SK-N-MC (cell line): ENCODE measurements at regions not wholly inside any gene's neighbourhood (a gene's known extent, or its start where the extent isn't known, plus 50 kb on each side); places are given as distances from the start of the nearest gene placed in this dataset.
A peak's percentile ranks its signal among the peaks of the same experiment; 100 is the strongest.

ENCODE experiments used
- DNase-seq: peaks from one replicate; pipeline ENCODE4 v3.0.0-alpha.2; 2011; ENCODE audit warnings: low read depth, low spot score
- H3K27ac ChIP-seq: fragments of 200-600 bp; sonication (generic); 2 replicates; pipeline ENCODE4 v1.5.1; 2016; ENCODE audit warnings: mixed run types
- H3K36me3 ChIP-seq: fragments of 200-600 bp; sonication (generic); 2 replicates; pipeline ENCODE4 v1.6.1; 2017; ENCODE audit warnings: antibody characterized with exemption, low read length, mixed read lengths; ENCODE audit not compliant: insufficient read depth
- H3K4me3 ChIP-seq: fragments of 200-600 bp; sonication (generic); 2 replicates; pipeline ENCODE4 v1.5.1; 2016
- H3K9ac ChIP-seq: fragments of 200-600 bp; sonication (generic); 2 replicates; pipeline ENCODE4 v1.8.0; 2017; ENCODE audit warnings: mixed run types, mixed read lengths; ENCODE audit not compliant: insufficient read length
- H3K9me3 ChIP-seq: fragments of 200-600 bp; sonication (generic); 2 replicates; pipeline ENCODE4 v1.6.1; 2017; ENCODE audit warnings: low read depth, mild to moderate bottlenecking, antibody characterized with exemption, low read length, moderate library complexity, mixed read lengths
- EZH2 ChIP-seq: fragments of 200-600 bp; sonication (generic); IDR thresholded peaks from one replicate; pipeline ENCODE4 v1.6.1; 2017; ENCODE audit warnings: antibody characterized with exemption
- FOXP2 ChIP-seq: optimal IDR thresholded peaks from 2 replicates; pipeline ENCODE3; 2011; ENCODE audit warnings: mild to moderate bottlenecking, moderate library complexity; ENCODE audit not compliant: insufficient read depth; ENCODE audit errors: extremely low read length, control extremely low read depth
- POLR2AphosphoS5 ChIP-seq: IDR thresholded peaks from 2 replicates; pipeline ENCODE4 v1.6.1; 2012; ENCODE audit warnings: mild to moderate bottlenecking, low read depth, low read length, borderline replicate concordance

DNA sequence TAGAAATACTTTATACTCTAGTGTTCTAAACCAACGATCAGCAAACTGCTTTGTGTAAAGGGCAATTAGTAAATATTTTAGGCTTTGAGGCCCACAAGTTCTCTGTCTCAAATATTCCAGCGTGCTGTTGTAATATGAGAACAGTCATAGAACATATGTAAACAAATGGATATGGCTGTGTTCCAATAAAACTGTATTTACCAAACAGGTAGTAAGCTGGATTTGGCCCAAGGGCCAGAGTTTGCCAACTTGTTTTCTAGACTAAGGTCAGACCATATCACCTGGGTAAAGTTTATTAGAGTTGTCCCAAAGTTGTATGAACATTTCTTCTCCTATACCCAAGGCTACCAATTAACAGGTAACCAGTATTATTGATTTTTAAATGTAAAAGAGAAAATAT, 303.2 kb upstream of the MC4R start:
- Histone ChIP-seq H3K9ac (no peak overlapping the region), H3K27ac (no peak overlapping the region), H3K4me3 (no peak overlapping the region), H3K9me3 (no peaks in the 10 kb centered on the region), H3K36me3 (no peaks in the 10 kb centered on the region)
- DNase-seq, result no peak
- TF ChIP-seq EZH2 (no peak), FOXP2 (no peak), POLR2AphosphoS5 (no peak)

DNA sequence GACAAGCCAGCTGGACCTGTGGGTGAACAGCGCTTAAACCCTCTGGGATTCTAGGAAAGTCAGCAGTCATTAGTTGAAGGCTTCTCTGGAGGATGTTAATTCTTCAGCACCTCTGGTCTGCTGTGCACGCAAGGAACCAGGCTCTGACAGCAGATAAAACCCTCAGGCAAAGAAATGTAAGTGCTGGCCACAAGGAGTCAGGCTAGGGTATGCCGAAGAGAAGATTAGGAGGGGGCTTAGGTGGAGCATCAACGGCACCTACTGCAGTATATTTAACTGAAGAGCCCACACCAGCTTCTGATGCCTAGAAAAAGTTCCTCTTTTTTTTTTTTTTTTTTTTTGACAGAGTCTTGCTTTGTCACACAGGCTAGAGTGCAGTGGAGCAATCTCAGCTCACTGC, 304.2 kb upstream of the MC4R start:
- no peak overlapping the region for H3K4me3 ChIP-seq
- no peak overlapping the region for H3K9ac ChIP-seq
- H3K9me3 ChIP-seq, result no peaks in the 10 kb centered on the region
- no peak overlapping the region for H3K27ac ChIP-seq
- TF ChIP-seq POLR2AphosphoS5 (no peak), FOXP2 (no peak)
- no peaks in the 10 kb centered on the region for H3K36me3 ChIP-seq
- DNase-seq, result no peak

DNA sequence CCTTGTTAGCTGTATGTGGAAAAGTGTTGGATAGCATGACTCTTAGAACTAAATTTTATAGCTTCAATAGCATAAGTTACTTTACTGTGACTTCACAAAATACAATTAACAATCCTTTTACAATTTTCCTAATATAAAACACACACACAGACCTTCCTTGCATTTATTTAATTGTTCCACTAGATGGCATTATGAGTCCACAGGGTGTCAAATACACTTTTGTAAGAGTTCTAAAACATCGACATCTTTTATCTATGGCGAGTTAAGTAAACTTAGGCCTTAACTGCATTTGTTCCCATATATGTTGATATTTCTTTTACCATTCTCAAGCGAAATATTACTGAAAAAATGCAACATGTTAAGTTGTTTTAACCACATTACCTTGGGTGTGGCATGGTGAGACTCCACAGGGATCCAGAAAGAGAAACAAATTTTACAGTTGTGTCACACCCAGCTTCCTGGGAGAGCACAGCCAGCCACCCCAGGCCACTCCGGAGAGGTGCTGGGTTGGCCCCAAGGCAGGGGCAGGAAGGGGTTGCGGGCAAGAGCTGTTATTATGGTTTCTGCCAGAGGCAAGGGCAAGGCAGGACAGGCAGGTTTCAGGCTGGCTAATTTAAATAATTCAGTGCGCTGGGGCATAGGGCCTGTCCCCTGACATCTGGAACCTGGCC, 312.4 kb upstream of the MC4R start:
- DNase-seq, result peak; percentile 26
- no peaks in the 10 kb centered on the region for H3K36me3 ChIP-seq
- no peaks in the 10 kb centered on the region for H3K9me3 ChIP-seq
- H3K9ac ChIP-seq, result no peak overlapping the region
- H3K4me3 ChIP-seq, result no peak overlapping the region
- no peak overlapping the region for H3K27ac ChIP-seq
- TF ChIP-seq EZH2 (no peak), POLR2AphosphoS5 (no peak), FOXP2 (no peak)

DNA sequence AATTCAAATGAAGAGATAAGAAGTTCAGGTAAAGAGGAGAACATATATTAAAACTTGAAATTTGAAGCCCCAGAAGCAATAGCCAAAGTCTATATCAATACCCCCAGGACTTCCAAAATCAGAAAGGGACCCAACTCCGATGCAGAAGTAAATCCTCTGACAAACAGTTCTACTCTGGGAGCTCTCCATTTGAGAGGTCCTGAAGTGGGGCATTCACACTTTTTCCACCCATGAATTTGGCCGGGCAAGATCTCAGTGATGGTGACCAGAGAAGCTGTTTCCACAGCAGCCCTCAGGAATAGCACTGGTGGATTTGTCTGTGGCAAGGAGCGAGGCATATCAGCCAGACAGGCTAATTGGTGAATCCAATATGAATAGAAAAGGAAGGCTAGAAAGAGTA, 313.6 kb upstream of the MC4R start:
- H3K27ac ChIP-seq, result no peak overlapping the region
- H3K36me3 ChIP-seq, result no peaks in the 10 kb centered on the region
- H3K9me3 ChIP-seq, result no peaks in the 10 kb centered on the region
- TF ChIP-seq FOXP2 (no peak), EZH2 (no peak), POLR2AphosphoS5 (no peak)
- no peak overlapping the region for H3K9ac ChIP-seq
- DNase-seq, result no peak
- H3K4me3 ChIP-seq, result no peak overlapping the region

DNA sequence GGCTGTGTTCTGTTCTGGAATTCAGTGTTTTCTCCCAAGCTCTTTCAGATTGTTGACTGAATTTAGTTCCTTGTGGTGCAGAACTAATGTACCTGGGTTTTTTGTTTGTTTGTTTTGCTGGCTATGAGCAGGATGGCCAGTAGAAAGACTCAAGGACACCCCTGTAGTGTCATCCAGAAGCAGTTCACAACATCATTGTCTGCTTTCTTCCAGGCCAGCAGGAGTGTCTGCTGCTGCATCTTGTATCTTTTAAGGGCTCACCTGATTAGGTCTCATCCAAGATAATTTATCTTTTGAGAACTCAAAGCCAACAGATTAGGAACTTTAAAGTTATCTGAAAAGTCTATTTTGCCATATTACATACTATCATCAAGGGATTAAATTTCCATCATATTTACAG, 318.5 kb upstream of the MC4R start:
- Histone ChIP-seq H3K9ac (no peak overlapping the region), H3K4me3 (no peak overlapping the region), H3K36me3 (no peaks in the 10 kb centered on the region), H3K9me3 (no peaks in the 10 kb centered on the region), H3K27ac (no peak overlapping the region)
- no peak for DNase-seq
- TF ChIP-seq FOXP2 (no peak), POLR2AphosphoS5 (no peak), EZH2 (no peak)

DNA sequence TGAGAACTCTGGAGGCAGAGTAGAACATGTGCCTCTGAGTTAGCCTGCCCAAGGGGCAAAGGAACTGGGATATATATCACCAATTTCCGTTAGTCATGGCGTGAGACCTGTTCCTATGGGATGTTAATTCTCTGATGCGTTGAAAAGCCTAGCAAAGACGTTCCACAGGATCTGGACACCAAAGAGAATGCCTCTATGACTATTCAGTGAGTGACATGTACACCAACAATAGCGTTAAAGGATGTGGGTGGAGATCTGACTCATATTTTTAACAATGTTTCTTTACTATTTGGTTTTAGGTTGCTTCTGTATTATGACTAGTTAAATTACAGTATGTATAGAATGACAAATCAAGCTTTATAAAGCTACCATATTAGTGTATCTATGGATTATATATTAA, 320.9 kb upstream of the MC4R start:
- Histone ChIP-seq H3K4me3 (no peak overlapping the region), H3K9me3 (no peaks in the 10 kb centered on the region), H3K9ac (no peak overlapping the region), H3K27ac (no peak overlapping the region), H3K36me3 (no peaks in the 10 kb centered on the region)
- no peak for DNase-seq
- no peak for TF ChIP-seq POLR2AphosphoS5
- TF ChIP-seq FOXP2, result no peak
- TF ChIP-seq EZH2, result no peak

DNA sequence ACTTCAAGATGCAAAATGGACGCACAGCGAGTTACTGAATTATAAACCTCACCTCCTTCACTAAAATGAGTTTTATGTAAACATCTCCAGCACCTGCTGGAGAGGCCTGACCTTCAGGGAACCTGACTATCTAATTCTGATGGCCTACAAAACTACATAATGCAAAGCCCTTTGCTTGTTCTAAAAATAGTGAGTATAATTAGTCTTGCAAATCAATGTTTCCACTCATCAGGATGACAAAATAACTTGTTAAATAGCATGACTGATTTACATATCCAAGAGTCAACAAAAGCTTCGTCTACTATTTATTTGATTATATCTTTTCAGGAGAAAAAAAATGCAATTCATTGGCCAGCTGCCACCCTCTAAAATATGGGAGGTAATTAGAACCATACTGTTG, 326.3 kb upstream of the MC4R start:
- DNase-seq, result no peak
- Histone ChIP-seq H3K9ac (no peak overlapping the region), H3K9me3 (no peaks in the 10 kb centered on the region), H3K36me3 (no peaks in the 10 kb centered on the region), H3K27ac (no peak overlapping the region), H3K4me3 (no peak overlapping the region)
- TF ChIP-seq POLR2AphosphoS5, result no peak
- TF ChIP-seq FOXP2, result no peak
- no peak for TF ChIP-seq EZH2

DNA sequence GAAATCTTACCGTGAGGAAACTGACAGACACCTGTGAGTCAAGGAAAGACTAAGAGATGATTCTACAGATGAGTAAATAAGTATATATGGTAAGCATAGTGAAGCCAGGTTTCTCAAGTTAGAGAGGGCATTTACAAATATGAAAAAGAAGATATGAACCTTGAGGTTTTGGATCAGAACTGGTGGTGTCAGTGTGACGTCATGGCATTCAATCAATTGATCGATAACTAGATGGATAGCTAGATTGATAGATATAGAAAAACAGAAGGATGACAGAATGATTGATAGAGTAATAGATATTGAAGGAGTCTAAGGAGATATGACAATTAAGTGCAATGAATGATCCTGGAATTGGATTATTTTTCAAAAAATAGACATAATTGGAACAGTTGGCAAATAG, 350.2 kb upstream of the MC4R start:
- H3K4me3 ChIP-seq, result no peak overlapping the region
- H3K36me3 ChIP-seq, result no peaks in the 10 kb centered on the region
- no peak overlapping the region for H3K9ac ChIP-seq
- no peak for TF ChIP-seq EZH2
- no peak overlapping the region for H3K27ac ChIP-seq
- DNase-seq, result no peak
- no peaks in the 10 kb centered on the region for H3K9me3 ChIP-seq

DNA sequence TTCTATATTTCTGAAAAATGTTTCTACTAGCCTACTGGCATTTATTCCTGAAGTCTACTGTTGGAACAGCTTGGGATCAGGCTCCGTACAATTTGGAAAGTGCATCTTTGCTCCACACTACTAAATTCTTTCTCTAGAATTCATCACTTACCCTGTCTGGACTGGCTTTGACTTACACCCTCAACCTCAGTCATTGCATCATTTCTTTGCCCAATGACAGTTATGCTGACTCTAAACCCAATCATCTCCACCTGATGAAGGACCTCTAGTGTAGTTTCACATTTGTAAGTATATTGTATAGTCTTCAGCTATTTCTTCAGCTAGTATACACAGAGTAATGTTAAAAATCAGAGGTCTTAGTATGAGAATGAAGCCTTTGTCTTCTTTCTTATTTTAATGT, 359.6 kb upstream of the MC4R start:
- no peaks in the 10 kb centered on the region for H3K9me3 ChIP-seq
- no peaks in the 10 kb centered on the region for H3K36me3 ChIP-seq
- H3K4me3 ChIP-seq, result no peak overlapping the region
- no peak for DNase-seq
- H3K27ac ChIP-seq, result no peak overlapping the region
- TF ChIP-seq FOXP2 (no peak), EZH2 (no peak), POLR2AphosphoS5 (no peak)
- no peak overlapping the region for H3K9ac ChIP-seq

DNA sequence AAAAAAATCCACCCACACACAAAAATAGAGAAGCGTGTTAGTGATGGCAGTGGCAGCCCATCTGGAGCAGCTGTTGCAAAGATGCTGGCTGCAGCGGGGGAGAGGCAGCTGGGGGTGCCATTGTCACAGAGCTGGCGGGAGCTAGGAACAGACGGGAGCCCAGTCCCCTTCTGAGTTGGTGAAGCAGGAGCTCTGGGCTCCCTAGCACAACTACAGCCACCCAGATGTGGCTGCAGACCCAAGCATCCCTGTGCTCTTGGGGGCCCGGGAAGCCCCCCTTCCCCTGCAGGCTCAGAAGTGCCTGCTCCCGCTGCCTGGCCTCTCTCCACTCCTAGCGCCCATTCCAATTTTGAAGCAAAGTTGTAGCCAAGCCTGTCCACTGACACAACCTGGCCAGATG, 366.6 kb upstream of the MC4R start:
- Histone ChIP-seq H3K9ac (no peak overlapping the region), H3K27ac (no peak overlapping the region), H3K4me3 (no peak overlapping the region), H3K36me3 (no peaks in the 10 kb centered on the region), H3K9me3 (no peaks in the 10 kb centered on the region)
- no peak for DNase-seq
- TF ChIP-seq FOXP2 (no peak), EZH2 (no peak), POLR2AphosphoS5 (no peak)
